K562 (cell line): ENCODE measurements at regions not wholly inside any gene's neighbourhood (a gene's known extent, or its start where the extent isn't known, plus 50 kb on each side); places are given as distances from the start of the nearest gene placed in this dataset.

Source experiments
- COPS2 ChIP-seq: fragments of 450-650 bp; conservative IDR thresholded peaks from 2 replicates; pipeline ENCODE4 v1.6.1; 2016; ENCODE audit warnings: mild to moderate bottlenecking, moderate library complexity
- CREBBP ChIP-seq: IDR thresholded peaks from one replicate; pipeline ENCODE4 v1.6.1; 2012; ENCODE audit warnings: low read depth, mild to moderate bottlenecking, control low read depth, inconsistent platforms, low read length
- DDX20 ChIP-seq: fragments of 450-650 bp; IDR thresholded peaks from 2 replicates; pipeline ENCODE4 v1.6.1; 2016; ENCODE audit warnings: missing genetic modification characterization, low read depth, mild to moderate bottlenecking, missing compliant biosample characterization, moderate library complexity
- EZH2 ChIP-seq: IDR thresholded peaks from 2 replicates; pipeline ENCODE4 v1.6.1; 2012; ENCODE audit warnings: low read depth, mild to moderate bottlenecking, inconsistent platforms, low read length, borderline replicate concordance
- MAX ChIP-seq: sonication (generic); formaldehyde crosslinking; IDR thresholded peaks from 2 replicates; pipeline ENCODE4 v1.9.0; 2022; ENCODE audit warnings: mild to moderate bottlenecking, missing genetic modification reagents
- NR2F6 ChIP-seq: fragments of 450-650 bp; formaldehyde crosslinking; IDR thresholded peaks from 2 replicates; pipeline ENCODE4 v1.4.0; 2020; ENCODE audit warnings: mild to moderate bottlenecking
- RBM22 ChIP-seq: fragments of 200-400 bp; formaldehyde crosslinking; IDR thresholded peaks from 2 replicates; pipeline ENCODE4 v1.6.1; 2018; ENCODE audit warnings: low read length, low read depth; ENCODE audit not compliant: poor library complexity, severe bottlenecking
- SLC30A9 ChIP-seq: fragments of 250-450 bp; sonication (Bioruptor Pico); IDR thresholded peaks from 2 replicates; pipeline ENCODE4 v1.8.0; 2022; ENCODE audit warnings: mild to moderate bottlenecking, moderate library complexity
- SMC3 ChIP-seq: conservative IDR thresholded peaks from 2 replicates; pipeline ENCODE4 v1.6.1; 2011; ENCODE audit warnings: low read depth, low read length, improper control_type of control experiment; ENCODE audit not compliant: insufficient read depth
- TSHZ1 ChIP-seq: fragments of 250-450 bp; sonication (Bioruptor Pico); IDR thresholded peaks from 2 replicates; pipeline ENCODE4 v1.4.0; 2020; ENCODE audit warnings: mild to moderate bottlenecking, moderate library complexity
- TF ChIP-seq, protein P1 (sequence below): fragments of 450-650 bp; IDR thresholded peaks from 2 replicates; pipeline ENCODE4 v1.6.1; 2017; ENCODE audit warnings: antibody characterized with exemption
- TF ChIP-seq, protein P2 (sequence below), 3 experiments: IDR thresholded peaks in 2 of 3; conservative IDR thresholded peaks in 1 of 3; 2 replicates each; pipeline ENCODE4 v1.5.1; 2011 to 2012; ENCODE audit warnings: low read length in 3 of 3, mild to moderate bottlenecking in 3 of 3, control low read depth in 2 of 3, improper control_type of control experiment in 1 of 3, inconsistent platforms in 1 of 3, low read depth in 1 of 3, mixed read lengths in 1 of 3, moderate library complexity in 1 of 3; ENCODE audit not compliant: insufficient read depth in 2 of 3

- no peak for TF ChIP-seq COPS2
- no peak for TF ChIP-seq SLC30A9
- TF ChIP-seq, protein P1, sequence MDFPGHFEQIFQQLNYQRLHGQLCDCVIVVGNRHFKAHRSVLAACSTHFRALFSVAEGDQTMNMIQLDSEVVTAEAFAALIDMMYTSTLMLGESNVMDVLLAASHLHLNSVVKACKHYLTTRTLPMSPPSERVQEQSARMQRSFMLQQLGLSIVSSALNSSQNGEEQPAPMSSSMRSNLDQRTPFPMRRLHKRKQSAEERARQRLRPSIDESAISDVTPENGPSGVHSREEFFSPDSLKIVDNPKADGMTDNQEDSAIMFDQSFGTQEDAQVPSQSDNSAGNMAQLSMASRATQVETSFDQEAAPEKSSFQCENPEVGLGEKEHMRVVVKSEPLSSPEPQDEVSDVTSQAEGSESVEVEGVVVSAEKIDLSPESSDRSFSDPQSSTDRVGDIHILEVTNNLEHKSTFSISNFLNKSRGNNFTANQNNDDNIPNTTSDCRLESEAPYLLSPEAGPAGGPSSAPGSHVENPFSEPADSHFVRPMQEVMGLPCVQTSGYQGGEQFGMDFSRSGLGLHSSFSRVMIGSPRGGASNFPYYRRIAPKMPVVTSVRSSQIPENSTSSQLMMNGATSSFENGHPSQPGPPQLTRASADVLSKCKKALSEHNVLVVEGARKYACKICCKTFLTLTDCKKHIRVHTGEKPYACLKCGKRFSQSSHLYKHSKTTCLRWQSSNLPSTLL = no peak
- TF ChIP-seq, protein P2, sequence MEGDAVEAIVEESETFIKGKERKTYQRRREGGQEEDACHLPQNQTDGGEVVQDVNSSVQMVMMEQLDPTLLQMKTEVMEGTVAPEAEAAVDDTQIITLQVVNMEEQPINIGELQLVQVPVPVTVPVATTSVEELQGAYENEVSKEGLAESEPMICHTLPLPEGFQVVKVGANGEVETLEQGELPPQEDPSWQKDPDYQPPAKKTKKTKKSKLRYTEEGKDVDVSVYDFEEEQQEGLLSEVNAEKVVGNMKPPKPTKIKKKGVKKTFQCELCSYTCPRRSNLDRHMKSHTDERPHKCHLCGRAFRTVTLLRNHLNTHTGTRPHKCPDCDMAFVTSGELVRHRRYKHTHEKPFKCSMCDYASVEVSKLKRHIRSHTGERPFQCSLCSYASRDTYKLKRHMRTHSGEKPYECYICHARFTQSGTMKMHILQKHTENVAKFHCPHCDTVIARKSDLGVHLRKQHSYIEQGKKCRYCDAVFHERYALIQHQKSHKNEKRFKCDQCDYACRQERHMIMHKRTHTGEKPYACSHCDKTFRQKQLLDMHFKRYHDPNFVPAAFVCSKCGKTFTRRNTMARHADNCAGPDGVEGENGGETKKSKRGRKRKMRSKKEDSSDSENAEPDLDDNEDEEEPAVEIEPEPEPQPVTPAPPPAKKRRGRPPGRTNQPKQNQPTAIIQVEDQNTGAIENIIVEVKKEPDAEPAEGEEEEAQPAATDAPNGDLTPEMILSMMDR (IDR thresholded peaks at IDR 0.05 in 2 of 3, conservative IDR thresholded peaks at IDR 0.05 in 1 of 3; ENCODE audit: insufficient read depth in 2 of 3, low read depth in 1 of 3, low read length in 3 of 3) = no peak
- TF ChIP-seq DDX20 (tag) = no peak
- TF ChIP-seq TSHZ1 (CRISPR knock-in tag) = no peak
- TF ChIP-seq CREBBP = no peak
- TF ChIP-seq SMC3 = no peak
- TF ChIP-seq NR2F6 = no peak
- no peak for TF ChIP-seq EZH2
- TF ChIP-seq RBM22 = no peak
- no peak for TF ChIP-seq MAX (CRISPR knock-in tag)
Observed at GRCh38 chr17:5980941-5981340, 89.2 kb upstream of the WSCD1 start.
